Endothelial cell of umbilical vein (primary cell): ENCODE measurements at regions not wholly inside any gene's neighbourhood (a gene's known extent, or its start where the extent isn't known, plus 50 kb on each side); places are given as distances from the start of the nearest gene placed in this dataset.

Experiments used
- BruUV-seq: library from RNA; stranded (reverse); fragments of 400-500 nt; replicated peaks from 2 replicates; lab custom pipeline; 2021; lab: Mats Ljungman, UMichigan
- CTCF ChIA-PET: fragments of 300-600, 350-600 bp; sonication (Branson Sonifier 250); formaldehyde crosslinking; loops from one replicate; lab custom pipeline; 2021; ENCODE audit warnings: antibody characterized with exemption, inconsistent platforms; lab: Charles Lee
- POLR2A ChIA-PET: fragments of 300-600, 350-600 bp; sonication (Branson Sonifier 250); formaldehyde crosslinking; loops from one replicate; lab custom pipeline; 2021; ENCODE audit warnings: antibody characterized with exemption, inconsistent platforms; lab: Charles Lee
- DNase-seq: peaks from one replicate; pipeline ENCODE4 v3.0.0-alpha.2; 2011; ENCODE audit warnings: low read depth, low spot score
- FAIRE-seq: peaks from 2 replicates; lab custom pipeline; 2011; peaks lifted over from hg19 to GRCh38; lab: Jason Lieb, UNC
- H2AFZ ChIP-seq: 2 replicates; pipeline ENCODE4 v1.6.0; 2012; ENCODE audit warnings: low read depth, low read length, control low read depth, inconsistent platforms
- H3K27ac ChIP-seq: 2 replicates; pipeline ENCODE4 v1.5.1; 2011; ENCODE audit warnings: low read depth, mild to moderate bottlenecking, control low read depth, low read length, moderate library complexity; ENCODE audit not compliant: insufficient read depth
- H3K27me3 ChIP-seq, 2 experiments: 2 replicates each; pipeline versions ENCODE4 v1.6.0 to v1.6.1; 2011; ENCODE audit warnings: low read length in 2 of 2, mixed read lengths in 1 of 2; ENCODE audit not compliant: control insufficient read depth in 2 of 2, insufficient read depth in 2 of 2
- H3K36me3 ChIP-seq, 2 experiments: 2 replicates in 1 of 2; 3 replicates in 1 of 2; pipeline ENCODE4 v1.5.1; 2011; ENCODE audit warnings: low read length in 2 of 2, mild to moderate bottlenecking in 1 of 2, moderate library complexity in 1 of 2; ENCODE audit not compliant: control insufficient read depth in 2 of 2, insufficient read depth in 2 of 2; ENCODE audit errors: extremely low read depth in 1 of 2
- H3K4me1 ChIP-seq: 3 replicates; pipeline ENCODE4 v1.5.1; 2011; ENCODE audit warnings: mild to moderate bottlenecking, low read length; ENCODE audit not compliant: control insufficient read depth, insufficient read depth; ENCODE audit errors: extremely low read depth
- H3K4me2 ChIP-seq: 2 replicates; pipeline ENCODE4 v1.6.1; 2011; ENCODE audit warnings: low read length, control low read depth, mixed read lengths; ENCODE audit not compliant: insufficient read depth
- H3K4me3 ChIP-seq, 3 experiments: fragments of 200-600 bp in 1 of 3; sonication (generic), shearing (Covaris generic) in 1 of 3; replicated peaks in 1 of 3; 2 replicates each; pipeline ENCODE4 v1.5.1; 2011 to 2016; ENCODE audit warnings: control low read depth in 3 of 3, low read length in 3 of 3, mild to moderate bottlenecking in 2 of 3, inconsistent platforms in 1 of 3, low read depth in 1 of 3, moderate library complexity in 1 of 3; ENCODE audit not compliant: insufficient read depth in 1 of 3
- H3K79me2 ChIP-seq: 2 replicates; pipeline ENCODE4 v1.6.0; 2012; ENCODE audit warnings: low read length, inconsistent platforms; ENCODE audit not compliant: control insufficient read depth, insufficient read depth
- H3K9ac ChIP-seq: replicated peaks from 2 replicates; pipeline ENCODE3; 2011; ENCODE audit warnings: low read length, control low read depth; ENCODE audit not compliant: insufficient read depth; ENCODE audit errors: extremely low read depth
- H3K9me1 ChIP-seq: replicated peaks from 3 replicates; pipeline ENCODE4 v1.6.0; 2011; ENCODE audit warnings: mild to moderate bottlenecking, low read length; ENCODE audit not compliant: control insufficient read depth, insufficient read depth; ENCODE audit errors: extremely low read depth
- H3K9me3 ChIP-seq: replicated peaks from 2 replicates; pipeline ENCODE4 v1.5.1; 2012; ENCODE audit warnings: low read length, inconsistent platforms; ENCODE audit not compliant: control insufficient read depth, insufficient read depth
- H4K20me1 ChIP-seq: replicated peaks from 2 replicates; pipeline ENCODE3; 2011; ENCODE audit warnings: mild to moderate bottlenecking, low read length; ENCODE audit not compliant: control insufficient read depth, insufficient read depth; ENCODE audit errors: extremely low read depth
- EZH2 ChIP-seq: IDR thresholded peaks from 2 replicates; pipeline ENCODE4 v1.6.1; 2012; ENCODE audit warnings: borderline replicate concordance, low read depth, mild to moderate bottlenecking, moderate library complexity, low read length, inconsistent platforms; ENCODE audit not compliant: severe bottlenecking
- FOS ChIP-seq: IDR thresholded peaks from 2 replicates; pipeline ENCODE4 v1.6.1; 2011; ENCODE audit warnings: mild to moderate bottlenecking, low read length, moderate library complexity, borderline replicate concordance; ENCODE audit not compliant: insufficient read depth
- GATA2 ChIP-seq: IDR thresholded peaks from 2 replicates; pipeline ENCODE4 v1.7.0; 2011; ENCODE audit warnings: low read depth, mild to moderate bottlenecking, moderate library complexity, mixed read lengths, low read length; ENCODE audit not compliant: insufficient read length, insufficient read depth
- JUN ChIP-seq: IDR thresholded peaks from 2 replicates; pipeline ENCODE4 v1.6.1; 2011; ENCODE audit warnings: borderline replicate concordance, low read depth; ENCODE audit not compliant: insufficient read length, insufficient read depth
- MAX ChIP-seq: IDR thresholded peaks from 2 replicates; pipeline ENCODE4 v1.6.1; 2011; ENCODE audit not compliant: insufficient read depth, insufficient read length
- MYC ChIP-seq: IDR thresholded peaks from one replicate; pipeline ENCODE4 v1.6.1; 2011; ENCODE audit warnings: mild to moderate bottlenecking, low read depth, low read length
- POLR2A ChIP-seq: IDR thresholded peaks from 2 replicates; pipeline ENCODE4 v1.6.1; 2012; ENCODE audit warnings: low read depth, mild to moderate bottlenecking, control low read depth, low read length
- POLR2AphosphoS5 ChIP-seq: IDR thresholded peaks from 2 replicates; pipeline ENCODE4 v1.6.1; 2012; ENCODE audit warnings: low read depth, mild to moderate bottlenecking, control low read depth, low read length, moderate library complexity; ENCODE audit not compliant: insufficient read depth
- dilution Hi-C: fragments of 300-500 bp; cut with MboI; formaldehyde crosslinking; loops from one replicate; pipeline ENCODE4 v1.15.0; 2019; ENCODE audit warnings: low sequenced_read_pairs; ENCODE audit not compliant: extremely low pct_ligation_motif_present
- intact Hi-C: fragments of 100-400 bp; cut with micrococcal nuclease; formaldehyde crosslinking; loops from one replicate; pipeline ENCODE4 v1.10.0; 2022
- TF ChIP-seq, protein P1 (sequence below), 2 donors: IDR thresholded peaks; 1 replicate in 1 of 2; 2 replicates in 1 of 2; pipeline ENCODE4 v1.5.1; 2011; ENCODE audit warnings: low read length in 2 of 2, mild to moderate bottlenecking in 2 of 2, moderate library complexity in 2 of 2, control low read depth in 1 of 2, inconsistent platforms in 1 of 2, low read depth in 1 of 2; ENCODE audit not compliant: insufficient read depth in 1 of 2; ENCODE audit errors: extremely low read depth in 1 of 2

DNA sequence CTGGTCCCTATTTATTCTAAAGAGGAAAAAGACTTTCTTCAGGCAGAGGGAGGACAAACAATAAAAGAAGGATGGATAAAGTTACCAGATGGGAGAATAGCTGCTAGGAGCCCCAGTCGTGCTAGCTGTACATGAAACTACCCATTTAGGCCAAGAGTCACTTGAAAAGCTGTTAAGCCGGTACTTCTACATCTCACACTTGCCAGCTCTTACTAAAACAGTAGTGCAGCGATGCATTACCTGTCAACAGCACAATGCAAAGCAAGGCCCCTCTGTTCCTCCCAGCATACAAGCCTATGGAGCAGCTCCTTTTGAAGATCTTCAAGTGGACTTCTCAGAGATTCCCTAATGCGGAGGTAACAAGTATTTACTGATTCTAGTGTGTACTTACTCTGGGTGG, 1138.8 kb downstream of the ARAP2 start:
- intact Hi-C loops, result no loop called here
- Histone ChIP-seq H3K9ac (no peak overlapping the region), H4K20me1 (no peaks in the 10 kb centered on the region), H3K9me1 (no peaks in the 10 kb centered on the region), H3K79me2 (no peaks in the 10 kb centered on the region), H3K9me3 (peaks cover 3% of the 10 kb centered on the region), H3K4me3 (no peak overlapping the region), H3K4me1 (no peaks in the 10 kb centered on the region), H3K4me2 (no peak overlapping the region), H3K36me3 (no peaks in the 10 kb centered on the region), H3K27ac (no peak overlapping the region), H2AFZ (no peak overlapping the region), H3K27me3 (no peaks in the 10 kb centered on the region)
- dilution Hi-C loops, result no loop called here
- no TSS peak for BruUV-seq
- DNase-seq, result no peak
- FAIRE-seq, result no peak
- ChIA-PET POLR2A (no interaction called here), CTCF (no interaction called here)
- TF ChIP-seq FOS, result no peak
- TF ChIP-seq GATA2, result no peak
- no peak for TF ChIP-seq EZH2
- TF ChIP-seq, protein P1, sequence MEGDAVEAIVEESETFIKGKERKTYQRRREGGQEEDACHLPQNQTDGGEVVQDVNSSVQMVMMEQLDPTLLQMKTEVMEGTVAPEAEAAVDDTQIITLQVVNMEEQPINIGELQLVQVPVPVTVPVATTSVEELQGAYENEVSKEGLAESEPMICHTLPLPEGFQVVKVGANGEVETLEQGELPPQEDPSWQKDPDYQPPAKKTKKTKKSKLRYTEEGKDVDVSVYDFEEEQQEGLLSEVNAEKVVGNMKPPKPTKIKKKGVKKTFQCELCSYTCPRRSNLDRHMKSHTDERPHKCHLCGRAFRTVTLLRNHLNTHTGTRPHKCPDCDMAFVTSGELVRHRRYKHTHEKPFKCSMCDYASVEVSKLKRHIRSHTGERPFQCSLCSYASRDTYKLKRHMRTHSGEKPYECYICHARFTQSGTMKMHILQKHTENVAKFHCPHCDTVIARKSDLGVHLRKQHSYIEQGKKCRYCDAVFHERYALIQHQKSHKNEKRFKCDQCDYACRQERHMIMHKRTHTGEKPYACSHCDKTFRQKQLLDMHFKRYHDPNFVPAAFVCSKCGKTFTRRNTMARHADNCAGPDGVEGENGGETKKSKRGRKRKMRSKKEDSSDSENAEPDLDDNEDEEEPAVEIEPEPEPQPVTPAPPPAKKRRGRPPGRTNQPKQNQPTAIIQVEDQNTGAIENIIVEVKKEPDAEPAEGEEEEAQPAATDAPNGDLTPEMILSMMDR (IDR thresholded peaks at IDR 0.05; ENCODE audit: extremely low read depth in 1 of 2, insufficient read depth in 1 of 2, low read depth in 1 of 2, low read length in 2 of 2), result no peak

DNA sequence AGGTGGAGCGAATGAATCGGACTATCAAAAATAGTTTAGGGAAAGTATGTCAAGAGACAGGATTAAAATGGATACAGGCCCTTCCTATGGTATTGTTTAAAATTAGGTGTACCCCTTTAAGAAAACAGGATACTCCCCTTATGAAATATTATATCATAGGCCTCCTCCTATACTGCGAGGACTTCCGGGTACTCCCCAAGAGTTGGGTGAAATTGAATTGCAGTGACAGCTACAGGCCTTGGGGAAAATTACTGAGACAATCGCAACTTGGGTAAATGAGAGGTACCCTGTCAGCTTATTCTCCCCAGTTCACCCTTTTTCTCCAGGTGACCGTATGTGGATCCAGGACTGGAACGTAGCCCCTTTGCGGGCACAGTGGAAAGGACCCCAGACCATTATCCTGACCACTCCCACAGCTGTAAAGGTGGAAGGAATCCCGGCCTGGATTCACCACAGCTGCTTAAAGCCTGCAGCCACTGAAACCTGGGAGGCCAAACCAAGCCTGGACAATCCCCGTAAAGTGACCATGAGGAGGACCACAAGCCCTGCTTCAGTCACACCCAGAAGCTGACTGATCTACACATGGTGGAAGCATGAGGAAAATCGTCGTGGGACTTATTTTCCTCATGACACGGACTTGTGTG, 1138.1 kb downstream of the ARAP2 start:
- FAIRE-seq (no peak), DNase-seq (no peak)
- no peaks in the 10 kb centered on the region for H3K36me3 ChIP-seq
- CTCF ChIA-PET, result no interaction called here
- H3K9me3 ChIP-seq, result peaks cover 3% of the 10 kb centered on the region
- H2AFZ ChIP-seq, result no peak overlapping the region
- no peaks in the 10 kb centered on the region for H4K20me1 ChIP-seq
- no TSS peak for BruUV-seq
- H3K4me1 ChIP-seq, result no peaks in the 10 kb centered on the region
- H3K79me2 ChIP-seq, result no peaks in the 10 kb centered on the region
- dilution Hi-C loops, result no loop called here
- POLR2A ChIA-PET, result no interaction called here
- no peak overlapping the region for H3K27ac ChIP-seq
- no peak overlapping the region for H3K4me2 ChIP-seq
- H3K4me3 ChIP-seq, result no peak overlapping the region
- intact Hi-C loops, result no loop called here
- no peak overlapping the region for H3K9ac ChIP-seq
- TF ChIP-seq, protein P1 (IDR thresholded peaks at IDR 0.05; ENCODE audit: extremely low read depth in 1 of 2, insufficient read depth in 1 of 2, low read depth in 1 of 2, low read length in 2 of 2), result no peak
- TF ChIP-seq MAX (no peak), EZH2 (no peak), GATA2 (no peak), POLR2A (no peak), FOS (no peak), POLR2AphosphoS5 (no peak), JUN (no peak), MYC (no peak)
- no peaks in the 10 kb centered on the region for H3K27me3 ChIP-seq
- no peaks in the 10 kb centered on the region for H3K9me1 ChIP-seq
